NB4 (cell line): ENCODE measurements at regions not wholly inside any gene's neighbourhood (a gene's known extent, or its start where the extent isn't known, plus 50 kb on each side); places are given as distances from the start of the nearest gene placed in this dataset.

Experiments used
- MYC ChIP-seq: IDR thresholded peaks from 2 replicates; pipeline ENCODE4 v1.6.1; 2011; ENCODE audit warnings: low read depth, low read length
- TF ChIP-seq, protein P1 (sequence below): IDR thresholded peaks from one replicate; pipeline ENCODE4 v1.5.1; 2012; ENCODE audit warnings: low read depth, low read length

DNA sequence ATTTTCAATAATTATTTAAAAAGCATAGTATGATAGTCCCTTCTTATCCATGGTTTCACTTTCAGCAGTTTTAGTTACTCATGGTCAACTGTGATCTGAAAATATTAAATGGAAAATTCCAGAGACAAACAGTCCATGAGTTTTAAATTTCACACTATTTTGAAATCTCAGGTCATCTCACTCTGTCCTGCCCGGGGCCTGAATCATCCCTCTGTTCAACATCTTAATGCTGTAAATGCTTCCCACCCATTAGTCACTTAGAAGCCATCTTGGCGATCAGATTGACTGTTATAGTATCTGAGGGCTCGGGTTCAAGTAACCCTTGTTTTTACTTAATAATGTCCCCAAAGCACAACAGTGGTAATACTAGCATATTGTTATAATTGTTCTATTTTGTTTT, 1509.3 kb downstream of the FAM181B start:
- TF ChIP-seq, protein P1, sequence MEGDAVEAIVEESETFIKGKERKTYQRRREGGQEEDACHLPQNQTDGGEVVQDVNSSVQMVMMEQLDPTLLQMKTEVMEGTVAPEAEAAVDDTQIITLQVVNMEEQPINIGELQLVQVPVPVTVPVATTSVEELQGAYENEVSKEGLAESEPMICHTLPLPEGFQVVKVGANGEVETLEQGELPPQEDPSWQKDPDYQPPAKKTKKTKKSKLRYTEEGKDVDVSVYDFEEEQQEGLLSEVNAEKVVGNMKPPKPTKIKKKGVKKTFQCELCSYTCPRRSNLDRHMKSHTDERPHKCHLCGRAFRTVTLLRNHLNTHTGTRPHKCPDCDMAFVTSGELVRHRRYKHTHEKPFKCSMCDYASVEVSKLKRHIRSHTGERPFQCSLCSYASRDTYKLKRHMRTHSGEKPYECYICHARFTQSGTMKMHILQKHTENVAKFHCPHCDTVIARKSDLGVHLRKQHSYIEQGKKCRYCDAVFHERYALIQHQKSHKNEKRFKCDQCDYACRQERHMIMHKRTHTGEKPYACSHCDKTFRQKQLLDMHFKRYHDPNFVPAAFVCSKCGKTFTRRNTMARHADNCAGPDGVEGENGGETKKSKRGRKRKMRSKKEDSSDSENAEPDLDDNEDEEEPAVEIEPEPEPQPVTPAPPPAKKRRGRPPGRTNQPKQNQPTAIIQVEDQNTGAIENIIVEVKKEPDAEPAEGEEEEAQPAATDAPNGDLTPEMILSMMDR = no peak
- TF ChIP-seq MYC = no peak
